T-helper 17 cell (primary cell): ENCODE measurements at regions not wholly inside any gene's neighbourhood (a gene's known extent, or its start where the extent isn't known, plus 50 kb on each side); places are given as distances from the start of the nearest gene placed in this dataset.
"Not testable (repeated sequence)": the region's sequence is repeated elsewhere in the genome, so short reads cannot be mapped to it uniquely, and the experiment has no call there.

Experiments
- ATAC-seq: fragments of 150-1000 bp; cut with Tn5 transposase; 2 replicates; pipeline ENCODE4 v1.10.0; 2021; ENCODE audit warnings: mild to moderate bottlenecking, moderate library complexity
- DNase-seq, 3 donors: peaks; one replicate each; pipeline versions ENCODE4 v3.0.0 to v3.0.0-alpha.2; 2020 to 2021
- H3K9me3 ChIP-seq: one replicate; pipeline ENCODE4 v1.7.0; 2013; ENCODE audit warnings: low read length, mild to moderate bottlenecking; ENCODE audit not compliant: control insufficient read depth, poor library complexity, severe bottlenecking
- H3K27ac Mint-ChIP-seq: one replicate; pipeline ENCODE4 v1.8.0; 2022; ENCODE audit warnings: mild to moderate bottlenecking, moderate library complexity, mixed read lengths
- H3K27me3 Mint-ChIP-seq: one replicate; pipeline ENCODE4 v1.8.0; 2022; ENCODE audit warnings: mixed read lengths
- H3K36me3 Mint-ChIP-seq: one replicate; pipeline ENCODE4 v1.8.0; 2022; ENCODE audit warnings: low read depth, mixed read lengths
- H3K4me1 Mint-ChIP-seq: one replicate; pipeline ENCODE4 v1.8.0; 2022; ENCODE audit warnings: mild to moderate bottlenecking, mixed read lengths
- H3K4me3 Mint-ChIP-seq: one replicate; pipeline ENCODE4 v1.8.0; 2022; ENCODE audit warnings: mild to moderate bottlenecking, moderate library complexity, mixed read lengths

GRCh38 chr14:101628975-101629374 is 67.7 kb downstream of the DIO3 start:
- H3K27me3 Mint-ChIP-seq = peaks cover 14% of the 10 kb centered on the region
- ATAC-seq (no peak), DNase-seq (no peak)
- no peak overlapping the region for H3K27ac Mint-ChIP-seq
- H3K4me1 Mint-ChIP-seq = peaks cover 6% of the 10 kb centered on the region
- H3K9me3 ChIP-seq = no peaks in the 10 kb centered on the region
- H3K4me3 Mint-ChIP-seq = no peak overlapping the region
- peaks cover 2% of the 10 kb centered on the region for H3K36me3 Mint-ChIP-seq

DNA sequence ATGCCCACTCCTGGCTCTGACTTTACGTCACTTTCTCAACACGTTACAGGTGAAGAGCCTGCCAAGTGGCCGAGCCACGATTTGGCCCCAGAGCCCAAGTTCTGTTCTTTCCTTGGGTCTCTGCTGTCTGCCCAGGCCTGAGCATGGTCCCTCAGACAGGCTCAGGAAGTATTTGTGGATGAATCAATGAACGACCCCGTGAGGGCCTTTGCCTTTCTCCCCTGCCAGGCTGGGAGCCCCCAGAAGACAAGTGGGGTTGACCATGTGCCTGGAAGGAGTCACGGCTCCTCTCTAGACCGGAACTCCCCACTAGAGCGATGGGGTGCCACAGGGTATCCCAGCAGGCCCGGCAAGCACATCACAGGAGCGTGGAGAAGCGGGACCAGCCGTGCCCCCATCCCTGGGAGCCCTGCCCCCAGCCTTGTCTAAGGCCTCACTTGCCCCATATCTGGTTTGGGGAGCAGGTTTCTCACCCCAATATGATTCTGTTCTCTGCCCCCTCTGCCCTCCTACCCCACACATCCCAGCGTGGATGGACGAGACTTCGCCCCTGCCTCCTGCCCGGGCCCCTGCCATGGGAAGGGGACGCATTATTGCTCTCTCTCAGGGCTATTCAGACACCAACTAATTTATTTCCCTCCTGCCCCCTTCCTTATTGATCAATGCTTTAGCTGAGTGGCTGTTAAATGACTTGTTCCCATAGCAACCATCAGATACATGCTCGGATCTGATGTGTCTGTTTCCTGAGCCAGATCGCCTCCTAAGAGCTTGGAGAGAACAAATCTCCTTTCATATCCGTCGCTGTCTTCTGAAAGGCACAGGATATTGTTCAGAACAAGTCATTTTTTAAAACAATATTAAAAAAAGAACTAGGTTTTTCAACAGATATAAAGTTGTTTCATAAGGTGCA is 69.0 kb downstream of the DIO3 start:
- peaks cover 13% of the 10 kb centered on the region for H3K27me3 Mint-ChIP-seq
- ATAC-seq (no peak), DNase-seq (no peak)
- no peak overlapping the region for H3K27ac Mint-ChIP-seq
- H3K4me3 Mint-ChIP-seq = peak overlapping the region; percentile 7
- no peaks in the 10 kb centered on the region for H3K9me3 ChIP-seq
- peaks cover 10% of the 10 kb centered on the region for H3K4me1 Mint-ChIP-seq
- H3K36me3 Mint-ChIP-seq = peaks cover 2% of the 10 kb centered on the region

DNA sequence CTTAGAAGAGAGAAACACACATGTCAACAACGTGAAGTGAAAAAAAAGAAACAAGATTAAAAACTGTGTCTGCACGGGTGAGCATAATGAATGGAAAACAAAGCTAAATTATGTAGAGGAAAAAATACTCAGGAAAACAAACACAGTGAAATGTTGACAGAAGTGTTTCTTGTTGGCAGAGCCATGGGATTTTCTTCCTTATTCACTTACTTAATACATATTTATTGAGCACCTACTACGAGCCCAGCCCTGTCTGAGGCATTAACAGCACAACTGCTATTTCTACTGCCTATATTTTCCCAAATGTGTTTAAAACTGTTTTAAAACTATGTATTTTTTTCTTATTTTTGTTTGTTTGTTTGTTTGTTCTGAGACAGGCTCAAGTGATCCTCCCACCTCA is 69.9 kb downstream of the DIO3 start:
- Mint-ChIP-seq H3K4me1 (peaks cover 7% of the 10 kb centered on the region), H3K27me3 (peaks cover 19% of the 10 kb centered on the region), H3K36me3 (peaks cover 2% of the 10 kb centered on the region), H3K4me3 (no peak overlapping the region), H3K27ac (no peak overlapping the region)
- no peak for ATAC-seq
- H3K9me3 ChIP-seq = no peaks in the 10 kb centered on the region
- no peak for DNase-seq

- H3K36me3 Mint-ChIP-seq, H3K27ac Mint-ChIP-seq: not testable (repeated sequence)
- peaks cover 27% of the 10 kb centered on the region for H3K27me3 Mint-ChIP-seq
Measured at GRCh38 chr14:101631970-101632369, 70.7 kb downstream of the DIO3 start.

GRCh38 chr14:101632520-101632919 is 71.2 kb downstream of the DIO3 start:
- Mint-ChIP-seq H3K36me3 (peaks cover 5% of the 10 kb centered on the region), H3K4me3 (no peak overlapping the region), H3K4me1 (peaks cover 13% of the 10 kb centered on the region), H3K27ac (no peak overlapping the region), H3K27me3 (peaks cover 31% of the 10 kb centered on the region)
- H3K9me3 ChIP-seq = no peaks in the 10 kb centered on the region
- DNase-seq (no peak), ATAC-seq (no peak)

More at GRCh38 chr14:101631970-101632369, 70.7 kb downstream of the DIO3 start:
- not testable (repeated sequence) for H3K9me3 ChIP-seq, H3K4me3 Mint-ChIP-seq, ATAC-seq, DNase-seq
- peaks cover 13% of the 10 kb centered on the region for H3K4me1 Mint-ChIP-seq

- Mint-ChIP-seq H3K36me3 (peaks cover 5% of the 10 kb centered on the region), H3K4me3 (no peak overlapping the region), H3K4me1 (peaks cover 10% of the 10 kb centered on the region), H3K27ac (no peak overlapping the region), H3K27me3 (peaks cover 25% of the 10 kb centered on the region)
- DNase-seq (no peak), ATAC-seq (no peak)
- H3K9me3 ChIP-seq = no peaks in the 10 kb centered on the region
Measured at GRCh38 chr14:101633276-101633675, 72.0 kb downstream of the DIO3 start.

DNA sequence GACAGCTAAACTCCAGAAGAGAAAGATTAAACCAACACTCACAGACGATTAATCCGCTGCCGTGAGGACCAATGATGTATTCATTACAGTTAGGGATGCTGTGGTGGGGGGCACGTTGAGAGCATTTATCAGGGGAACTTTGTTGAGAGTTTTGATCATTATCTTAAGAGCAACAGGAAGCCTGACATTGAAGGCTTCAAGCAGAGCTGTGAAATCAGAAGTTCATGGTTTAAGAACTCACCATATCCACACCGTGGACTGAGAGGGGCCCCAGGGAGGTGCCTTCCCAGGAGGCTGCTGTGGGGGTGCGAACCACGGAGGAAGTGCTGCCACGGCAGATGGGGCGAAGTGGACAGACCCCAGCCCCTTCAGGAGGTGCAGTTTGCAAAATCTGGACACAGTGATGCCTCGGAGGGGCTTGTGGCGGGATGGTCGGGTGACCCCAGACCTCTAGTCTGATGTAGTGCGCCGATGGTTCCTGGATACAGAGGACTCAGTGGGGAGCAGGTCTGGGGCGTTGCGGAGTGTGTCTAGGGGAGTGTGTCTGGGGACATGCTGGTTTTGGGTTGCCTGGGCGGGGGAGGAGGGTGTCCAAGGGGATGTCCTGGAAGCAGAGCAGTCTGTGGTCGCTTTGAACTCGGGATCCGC is 73.0 kb downstream of the DIO3 start:
- no peak for ATAC-seq
- no peak overlapping the region for H3K4me3 Mint-ChIP-seq
- no peak overlapping the region for H3K27ac Mint-ChIP-seq
- DNase-seq = no peak
- peaks cover 25% of the 10 kb centered on the region for H3K27me3 Mint-ChIP-seq
- peaks cover 10% of the 10 kb centered on the region for H3K4me1 Mint-ChIP-seq
- peaks cover 5% of the 10 kb centered on the region for H3K36me3 Mint-ChIP-seq
- no peaks in the 10 kb centered on the region for H3K9me3 ChIP-seq

DNA sequence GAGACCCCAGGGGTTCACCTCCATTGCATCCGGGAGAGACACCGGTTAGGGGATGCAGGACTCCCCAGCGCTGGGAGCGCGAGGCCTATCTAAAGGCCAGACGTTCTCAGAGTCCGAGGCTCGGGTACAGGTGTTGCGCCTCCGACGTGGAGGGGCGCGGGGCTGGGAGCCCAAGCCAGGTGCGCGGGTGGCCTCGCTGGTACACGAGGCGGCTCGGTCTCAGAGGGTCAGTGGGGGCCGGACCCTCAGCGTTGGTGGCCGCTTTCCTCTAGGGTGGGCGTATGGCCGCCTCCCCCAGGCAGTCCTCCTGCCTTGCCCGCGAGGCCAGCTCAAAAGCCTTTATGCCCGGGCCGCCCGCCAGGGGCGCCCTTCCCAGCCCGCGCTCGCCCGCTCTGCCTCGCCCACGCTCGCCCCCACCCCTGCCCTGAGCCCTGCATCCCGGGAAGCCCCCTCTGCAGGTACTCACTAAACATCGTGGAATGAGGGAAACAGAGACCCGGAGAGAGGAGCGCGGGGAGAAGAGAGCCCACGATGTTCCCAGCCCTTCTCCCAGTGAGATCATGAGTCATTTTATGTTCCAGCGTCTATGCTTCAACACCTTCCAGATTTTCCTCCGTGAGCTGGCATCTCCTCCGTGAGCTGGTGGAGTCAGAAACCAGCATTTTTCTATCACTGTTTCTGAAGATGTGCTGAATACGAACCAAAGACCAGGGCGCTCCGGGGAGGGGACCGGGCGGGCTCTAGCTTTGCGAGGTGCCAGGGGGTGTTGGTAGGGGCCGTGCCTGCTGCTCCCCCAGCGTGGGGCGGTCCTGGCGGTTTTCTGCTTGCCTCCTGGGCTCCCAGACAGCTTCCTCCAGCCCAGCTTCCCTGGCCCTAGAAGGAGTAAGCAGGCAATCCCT is 73.8 kb downstream of the DIO3 start:
- H3K9me3 ChIP-seq = no peaks in the 10 kb centered on the region
- ATAC-seq (no peak), DNase-seq (no peak)
- Mint-ChIP-seq H3K4me3 (no peak overlapping the region), H3K36me3 (peaks cover 5% of the 10 kb centered on the region), H3K27ac (no peak overlapping the region), H3K4me1 (peaks cover 10% of the 10 kb centered on the region), H3K27me3 (peaks cover 25% of the 10 kb centered on the region)

DNA sequence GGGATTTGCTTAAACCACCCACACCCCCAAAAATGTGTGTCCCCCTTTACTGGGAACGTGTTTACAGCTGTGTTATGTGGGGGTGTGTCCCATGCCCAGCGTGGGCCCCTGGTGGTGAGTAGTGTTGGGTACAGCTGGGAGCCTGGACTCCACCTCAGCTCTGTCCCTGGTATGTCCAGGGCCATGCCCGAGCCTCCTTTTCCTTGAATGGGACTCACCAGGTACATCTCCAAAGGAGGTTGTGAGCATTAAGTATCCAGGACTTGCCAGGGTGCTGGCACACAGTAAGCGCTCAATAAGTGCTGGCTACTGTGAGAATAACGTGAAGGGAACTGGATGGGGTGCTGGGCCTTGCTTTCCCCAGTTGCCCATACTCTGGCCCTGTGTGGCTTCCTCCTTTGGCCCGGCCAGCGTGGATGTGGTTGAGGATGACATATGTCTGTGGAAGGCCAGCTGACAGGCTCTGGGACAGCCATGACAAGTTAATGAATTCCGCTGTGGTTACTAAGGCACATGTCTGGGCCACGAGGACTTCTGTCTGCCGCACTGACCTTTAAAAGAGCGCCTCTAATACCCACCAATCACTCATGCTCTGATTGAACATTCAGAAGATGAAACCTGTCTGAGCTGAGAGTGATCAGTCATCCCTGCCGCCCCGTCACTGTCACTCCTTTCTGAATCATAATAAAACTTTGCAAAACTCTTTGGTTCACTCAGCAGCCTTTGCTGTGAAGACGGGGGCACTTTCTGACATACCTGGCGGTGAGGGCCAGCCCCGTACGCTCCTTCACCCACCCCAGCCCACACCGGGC is 74.7 kb downstream of the DIO3 start:
- DNase-seq = no peak
- Mint-ChIP-seq H3K4me3 (no peak overlapping the region), H3K4me1 (peaks cover 10% of the 10 kb centered on the region), H3K36me3 (peaks cover 5% of the 10 kb centered on the region), H3K27me3 (peaks cover 30% of the 10 kb centered on the region), H3K27ac (no peak overlapping the region)
- no peaks in the 10 kb centered on the region for H3K9me3 ChIP-seq
- ATAC-seq = no peak

DNA sequence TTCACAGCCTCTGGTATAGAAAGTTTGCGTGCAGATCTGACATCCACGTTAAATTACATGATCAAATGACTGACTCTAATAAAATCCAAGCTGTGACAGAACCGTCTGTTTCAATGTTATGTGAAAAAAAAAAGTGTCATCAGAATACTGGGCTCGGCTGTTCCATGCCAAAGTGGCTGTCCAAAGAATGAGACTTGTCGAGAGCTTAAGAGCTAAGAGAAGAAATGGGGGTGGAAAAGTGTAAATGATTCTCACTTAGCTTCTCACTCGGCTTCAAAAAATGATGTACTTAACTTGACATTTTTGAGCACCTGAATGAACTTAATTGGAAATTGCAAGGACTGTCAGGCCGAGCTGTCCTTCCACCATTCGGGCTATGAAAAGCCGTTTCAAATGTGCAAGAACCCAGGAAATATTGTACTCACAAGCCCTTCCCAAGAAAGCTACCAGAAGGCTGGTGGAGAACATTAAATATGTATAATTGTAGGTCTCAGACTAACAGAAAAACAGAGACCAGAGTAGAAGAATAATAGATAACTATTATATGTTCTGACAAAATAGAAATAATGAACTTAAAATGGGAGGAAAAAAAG is 78.0 kb downstream of the DIO3 start:
- H3K9me3 ChIP-seq = no peaks in the 10 kb centered on the region
- Mint-ChIP-seq H3K27me3 (peaks cover 47% of the 10 kb centered on the region), H3K27ac (no peak overlapping the region), H3K36me3 (peaks cover 6% of the 10 kb centered on the region), H3K4me1 (peaks cover 7% of the 10 kb centered on the region), H3K4me3 (no peak overlapping the region)
- DNase-seq = no peak
- ATAC-seq = no peak

- ATAC-seq (no peak), DNase-seq (no peak)
- Mint-ChIP-seq H3K4me1 (no peaks in the 10 kb centered on the region), H3K27me3 (peaks cover 27% of the 10 kb centered on the region), H3K27ac (no peak overlapping the region), H3K36me3 (peaks cover 2% of the 10 kb centered on the region), H3K4me3 (no peak overlapping the region)
- no peaks in the 10 kb centered on the region for H3K9me3 ChIP-seq
Measured at GRCh38 chr14:101643651-101644050, 82.4 kb downstream of the DIO3 start.

GRCh38 chr14:101654051-101654450 is 92.8 kb downstream of the DIO3 start:
- no peak overlapping the region for H3K4me3 Mint-ChIP-seq
- DNase-seq (no peak), ATAC-seq (no peak)
- H3K27me3 Mint-ChIP-seq = peaks cover 26% of the 10 kb centered on the region
- H3K27ac Mint-ChIP-seq = no peak overlapping the region
- H3K9me3 ChIP-seq = no peaks in the 10 kb centered on the region
- peaks cover 2% of the 10 kb centered on the region for H3K4me1 Mint-ChIP-seq
- peaks cover 2% of the 10 kb centered on the region for H3K36me3 Mint-ChIP-seq
